Small intestine (tissue), 7 donors: ENCODE measurements at regions not wholly inside any gene's neighbourhood (a gene's known extent, or its start where the extent isn't known, plus 50 kb on each side); places are given as distances from the start of the nearest gene placed in this dataset.

Experiments used
- DNase-seq, 2 donors: peaks; one replicate each; pipeline versions ENCODE4 v3.0.0 to v3.0.0-alpha.2; 2013
- FAIRE-seq: peaks from 2 replicates; lab custom pipeline; 2012; peaks lifted over from hg19 to GRCh38; lab: Jason Lieb, UNC
- H3K27ac ChIP-seq, 3 donors: one replicate each; pipeline ENCODE4 v1.5.1; 2013; ENCODE audit warnings: low read length in 2 of 3, mild to moderate bottlenecking in 2 of 3, control low read depth in 1 of 3, inconsistent platforms in 1 of 3, low read depth in 1 of 3, moderate library complexity in 1 of 3
- H3K27me3 ChIP-seq, 3 donors: one replicate each; pipeline ENCODE4 v1.6.1; 2013; ENCODE audit warnings: low read length in 3 of 3, inconsistent platforms in 1 of 3; ENCODE audit not compliant: control insufficient read depth in 3 of 3, insufficient read depth in 3 of 3
- H3K36me3 ChIP-seq, 3 donors: one replicate each; pipeline ENCODE4 v1.6.1; 2013; ENCODE audit warnings: low read length in 3 of 3, inconsistent platforms in 1 of 3, low read depth in 1 of 3, mild to moderate bottlenecking in 1 of 3, moderate library complexity in 1 of 3; ENCODE audit not compliant: control insufficient read depth in 3 of 3, insufficient read depth in 2 of 3
- H3K4me1 ChIP-seq, 3 donors: one replicate each; pipeline ENCODE4 v1.6.1; 2013; ENCODE audit warnings: low read length in 2 of 3, inconsistent platforms in 1 of 3, low read depth in 1 of 3, mild to moderate bottlenecking in 1 of 3, moderate library complexity in 1 of 3; ENCODE audit not compliant: control insufficient read depth in 3 of 3, insufficient read depth in 2 of 3
- H3K4me3 ChIP-seq, 3 donors: one replicate each; pipeline ENCODE4 v1.5.1; 2013; ENCODE audit warnings: low read length in 3 of 3, control low read depth in 1 of 3, inconsistent platforms in 1 of 3, low read depth in 1 of 3, mild to moderate bottlenecking in 1 of 3, moderate library complexity in 1 of 3
- H3K9me3 ChIP-seq, 2 donors: one replicate each; pipeline ENCODE4 v1.6.1; 2013; ENCODE audit warnings: low read depth in 1 of 2, low read length in 1 of 2; ENCODE audit not compliant: control insufficient read depth in 2 of 2, insufficient read depth in 1 of 2
- WGBS, 3 donors: extraction: QIAGEN DNeasy Blood & Tissue Kit; methylation state at CpG; one replicate each; pipeline ENCODE4 v1.1.7; 2013; 5-methylcytosine and 5-hydroxymethylcytosine counted together
- donor health status: healthy with polysubstance abuse.
- donor health status: control.
- donor health status: control.
- donor health status: Bipolar disorder and iron deficiency.
- donor health status: healthy.

GRCh38 chr12:73076760-73077159 lies 804.6 kb downstream of the TRHDE start:
- H3K36me3 ChIP-seq = no peaks in the 10 kb centered on the region
- no peak for DNase-seq
- H3K4me1 ChIP-seq = no peaks in the 10 kb centered on the region
- FAIRE-seq = no peak
- H3K27me3 ChIP-seq = no peaks in the 10 kb centered on the region
- H3K27ac ChIP-seq = no peak overlapping the region
- WGBS, 3 donors = 80 to 87% (median 85%) methylated on average over 2 of the region's 2 CpGs
- no peak overlapping the region for H3K4me3 ChIP-seq
- peaks cover 0 to 25% of the 10 kb centered on the region in 2 donors for H3K9me3 ChIP-seq

GRCh38 chr12:73083736-73084135 lies 811.6 kb downstream of the TRHDE start:
- Histone ChIP-seq H3K27ac (no peak overlapping the region), H3K4me1 (no peaks in the 10 kb centered on the region), H3K4me3 (no peak overlapping the region), H3K9me3 (peaks cover 0 to 4% of the 10 kb centered on the region in 2 donors), H3K27me3 (no peaks in the 10 kb centered on the region), H3K36me3 (no peaks in the 10 kb centered on the region)
- WGBS, 3 donors = 48 to 70% (median 58%) methylated on average over 1 of the region's 1 CpG
- FAIRE-seq = no peak
- no peak for DNase-seq

GRCh38 chr12:73106296-73106695 lies 834.1 kb downstream of the TRHDE start:
- FAIRE-seq = no peak
- DNase-seq = no peak

GRCh38 chr12:73106896-73107295 lies 834.7 kb downstream of the TRHDE start:
- Histone ChIP-seq H3K27ac (no peak overlapping the region), H3K36me3 (no peaks in the 10 kb centered on the region), H3K9me3 (no peaks in the 10 kb centered on the region), H3K27me3 (no peaks in the 10 kb centered on the region), H3K4me3 (no peak overlapping the region), H3K4me1 (no peaks in the 10 kb centered on the region)
- FAIRE-seq (no peak), DNase-seq (no peak)
- WGBS, 3 donors = 54 to 67% (median 56%) methylated on average over 1 of the region's 1 CpG

More at GRCh38 chr12:73106296-73106695, 834.1 kb downstream of the TRHDE start:
- Histone ChIP-seq H3K4me1 (no peaks in the 10 kb centered on the region), H3K4me3 (no peak overlapping the region), H3K27ac (no peak overlapping the region), H3K36me3 (no peaks in the 10 kb centered on the region), H3K27me3 (no peaks in the 10 kb centered on the region), H3K9me3 (no peaks in the 10 kb centered on the region)
- 45 to 67% (median 53%) methylated on average over 2 of the region's 2 CpGs for WGBS, 3 donors

GRCh38 chr12:73110816-73111215 lies 838.6 kb downstream of the TRHDE start:
- Histone ChIP-seq H3K4me1 (no peaks in the 10 kb centered on the region), H3K4me3 (no peak overlapping the region), H3K27me3 (no peaks in the 10 kb centered on the region), H3K36me3 (no peaks in the 10 kb centered on the region), H3K27ac (no peak overlapping the region), H3K9me3 (no peaks in the 10 kb centered on the region)
- DNase-seq (no peak), FAIRE-seq (no peak)
- WGBS, 3 donors = 89 to 92% (median 90%) methylated on average over 2 of the region's 2 CpGs

GRCh38 chr12:73112035-73112816 lies 840.1 kb downstream of the TRHDE start:
- Histone ChIP-seq H3K27ac (no peak overlapping the region), H3K4me1 (no peaks in the 10 kb centered on the region), H3K27me3 (no peaks in the 10 kb centered on the region), H3K4me3 (no peak overlapping the region), H3K9me3 (no peaks in the 10 kb centered on the region), H3K36me3 (no peaks in the 10 kb centered on the region)
- DNase-seq (no peak), FAIRE-seq (no peak)
- 25 to 49% (median 33%) methylated on average over 4 of the region's 4 CpGs for WGBS, 3 donors

GRCh38 chr12:73124480-73124879 lies 852.3 kb downstream of the TRHDE start:
- 64 to 70% (median 69%) methylated on average over 4 of the region's 4 CpGs for WGBS, 3 donors
- no peak for DNase-seq
- Histone ChIP-seq H3K27ac (no peak overlapping the region), H3K4me3 (no peak overlapping the region), H3K27me3 (no peaks in the 10 kb centered on the region), H3K4me1 (no peaks in the 10 kb centered on the region), H3K9me3 (no peaks in the 10 kb centered on the region), H3K36me3 (no peaks in the 10 kb centered on the region)
- FAIRE-seq = no peak

- H3K27me3 ChIP-seq = no peaks in the 10 kb centered on the region
- H3K36me3 ChIP-seq = no peaks in the 10 kb centered on the region
- H3K27ac ChIP-seq = no peak overlapping the region
- no peak overlapping the region for H3K4me3 ChIP-seq
- FAIRE-seq (no peak), DNase-seq (no peak)
- H3K4me1 ChIP-seq = no peaks in the 10 kb centered on the region
- no peaks in the 10 kb centered on the region for H3K9me3 ChIP-seq
Observed at GRCh38 chr12:73125148-73125547, 853.0 kb downstream of the TRHDE start.

- H3K36me3 ChIP-seq = no peaks in the 10 kb centered on the region
- DNase-seq = no peak
- no peak overlapping the region for H3K4me3 ChIP-seq
- no peak for FAIRE-seq
- H3K27ac ChIP-seq = no peak overlapping the region
- 63 to 80% (median 69%) methylated on average over 5 of the region's 5 CpGs for WGBS, 3 donors
- H3K27me3 ChIP-seq = no peaks in the 10 kb centered on the region
- no peaks in the 10 kb centered on the region for H3K9me3 ChIP-seq
- no peaks in the 10 kb centered on the region for H3K4me1 ChIP-seq
Observed at GRCh38 chr12:73136386-73136785, 864.2 kb downstream of the TRHDE start.
